Endodermal cell (in vitro differentiated cells): ENCODE measurements at regions not wholly inside any gene's neighbourhood (a gene's known extent, or its start where the extent isn't known, plus 50 kb on each side); places are given as distances from the start of the nearest gene placed in this dataset.

ENCODE experiments used
- DNase-seq: peaks from one replicate; pipeline ENCODE4 v3.0.0-alpha.2; 2017
- H3K27ac ChIP-seq: 2 replicates; pipeline ENCODE4 v1.5.1; 2013; ENCODE audit warnings: mild to moderate bottlenecking, low read depth, low read length, moderate library complexity
- H3K27me3 ChIP-seq: 2 replicates; pipeline ENCODE4 v1.6.1; 2013; ENCODE audit warnings: mild to moderate bottlenecking, low read length, moderate library complexity; ENCODE audit not compliant: insufficient read depth, control insufficient read depth, poor library complexity, severe bottlenecking
- H3K36me3 ChIP-seq: 2 replicates; pipeline ENCODE4 v1.7.0; 2013; ENCODE audit warnings: mild to moderate bottlenecking, low read length, moderate library complexity; ENCODE audit not compliant: control insufficient read depth, insufficient read depth
- H3K4me1 ChIP-seq: one replicate; pipeline ENCODE4 v1.7.0; 2013; ENCODE audit warnings: low read length; ENCODE audit not compliant: control insufficient read depth, insufficient read depth
- H3K4me3 ChIP-seq: 2 replicates; pipeline ENCODE4 v1.5.1; 2013; ENCODE audit warnings: mild to moderate bottlenecking, low read length, moderate library complexity
- H3K9ac ChIP-seq: 2 replicates; pipeline ENCODE4 v1.6.1; 2013; ENCODE audit warnings: mild to moderate bottlenecking, low read length, moderate library complexity; ENCODE audit not compliant: poor library complexity, severe bottlenecking; ENCODE audit errors: extremely low read depth
- H3K9me3 ChIP-seq: 2 replicates; pipeline ENCODE4 v1.6.1; 2013; ENCODE audit warnings: mild to moderate bottlenecking, low read length, moderate library complexity; ENCODE audit not compliant: control insufficient read depth
- H3K27ac Mint-ChIP-seq: 2 replicates; pipeline ENCODE4 v1.8.0; 2020; ENCODE audit warnings: mixed read lengths
- H3K27me3 Mint-ChIP-seq: 2 replicates; pipeline ENCODE4 v1.8.0; 2021; ENCODE audit warnings: mild to moderate bottlenecking, mixed read lengths; ENCODE audit not compliant: insufficient read depth
- H3K36me3 Mint-ChIP-seq: 2 replicates; pipeline ENCODE4 v1.8.0; 2020; ENCODE audit warnings: low read depth, mixed read lengths
- H3K4me1 Mint-ChIP-seq: 2 replicates; pipeline ENCODE4 v1.8.0; 2020; ENCODE audit warnings: mixed read lengths
- H3K4me3 Mint-ChIP-seq: 2 replicates; pipeline ENCODE4 v1.8.0; 2020; ENCODE audit warnings: mild to moderate bottlenecking, moderate library complexity, mixed read lengths
- H3K9me3 Mint-ChIP-seq: 2 replicates; pipeline ENCODE4 v1.8.0; 2020; ENCODE audit warnings: mild to moderate bottlenecking, mixed read lengths
- CTCF ChIP-seq: fragments of 200-600 bp; sonication (generic); conservative IDR thresholded peaks from 2 replicates; pipeline ENCODE4 v1.5.0; 2021; ENCODE audit warnings: antibody characterized with exemption, mild to moderate bottlenecking
- WGBS, 2 experiments: methylation state at CpG; one replicate each; pipeline versions ENCODE4 v1.1.5 to v1.1.7; 2013; ENCODE audit warnings: missing lambda C conversion rate in 2 of 2, mixed read lengths in 1 of 2; ENCODE audit not compliant: insufficient coverage in 1 of 2, insufficient read length in 1 of 2; 5-methylcytosine and 5-hydroxymethylcytosine counted together

- 88 to 89% methylated on average over 7 of the region's 7 CpGs for whole genome bisulfite sequencing, 2 experiments
- no peaks in the 10 kb centered on the region for H3K9me3 Mint-ChIP-seq
- no peak overlapping the region for H3K4me3 Mint-ChIP-seq
- Histone ChIP-seq H3K9me3 (no peaks in the 10 kb centered on the region), H3K27ac (no peak overlapping the region), H3K36me3 (no peaks in the 10 kb centered on the region), H3K27me3 (peaks cover 9% of the 10 kb centered on the region), H3K4me1 (no peaks in the 10 kb centered on the region), H3K4me3 (no peak overlapping the region), H3K9ac (no peak overlapping the region)
- peaks cover 11% of the 10 kb centered on the region for H3K4me1 Mint-ChIP-seq
- no peak for TF ChIP-seq CTCF
- H3K27ac Mint-ChIP-seq, result no peak overlapping the region
- DNase-seq, result no peak
- H3K27me3 Mint-ChIP-seq, result peaks cover 41% of the 10 kb centered on the region
- no peaks in the 10 kb centered on the region for H3K36me3 Mint-ChIP-seq
Observed at GRCh38 chr11:70876685-70877084, 375.7 kb downstream of the SHANK2 start.

- Mint-ChIP-seq H3K4me3 (no peak overlapping the region), H3K36me3 (no peaks in the 10 kb centered on the region), H3K27ac (no peak overlapping the region), H3K27me3 (peaks cover 37% of the 10 kb centered on the region), H3K4me1 (peaks cover 11% of the 10 kb centered on the region), H3K9me3 (no peaks in the 10 kb centered on the region)
- H3K27ac ChIP-seq, result no peak overlapping the region
- no peaks in the 10 kb centered on the region for H3K9me3 ChIP-seq
- no peak overlapping the region for H3K4me3 ChIP-seq
- H3K9ac ChIP-seq, result no peak overlapping the region
- H3K27me3 ChIP-seq, result peaks cover 9% of the 10 kb centered on the region
- no peak for TF ChIP-seq CTCF
- 91 to 94% methylated on average over 11 to 12 of the region's 12 CpGs for WGBS, 2 experiments
- H3K4me1 ChIP-seq, result no peaks in the 10 kb centered on the region
- no peak for DNase-seq
- no peaks in the 10 kb centered on the region for H3K36me3 ChIP-seq
Observed at GRCh38 chr11:70877151-70877550, 375.2 kb downstream of the SHANK2 start.

GRCh38 chr11:70878366-70878765 lies 374.0 kb downstream of the SHANK2 start:
- Mint-ChIP-seq H3K9me3 (no peaks in the 10 kb centered on the region), H3K36me3 (no peaks in the 10 kb centered on the region), H3K4me3 (no peak overlapping the region), H3K27ac (no peak overlapping the region), H3K27me3 (peaks cover 29% of the 10 kb centered on the region), H3K4me1 (peaks cover 4% of the 10 kb centered on the region)
- Histone ChIP-seq H3K4me1 (no peaks in the 10 kb centered on the region), H3K9me3 (no peaks in the 10 kb centered on the region), H3K4me3 (no peak overlapping the region), H3K36me3 (no peaks in the 10 kb centered on the region), H3K27ac (no peak overlapping the region), H3K27me3 (peaks cover 9% of the 10 kb centered on the region), H3K9ac (no peak overlapping the region)
- no peak for DNase-seq
- no peak for TF ChIP-seq CTCF
- WGBS, 2 experiments, result 90 to 100% methylated on average over 3 to 7 of the region's 7 CpGs
